ENCODE measurements at regions not wholly inside any gene's neighbourhood (a gene's known extent, or its start where the extent isn't known, plus 50 kb on each side); places are given as distances from the start of the nearest gene placed in this dataset.

DNA sequence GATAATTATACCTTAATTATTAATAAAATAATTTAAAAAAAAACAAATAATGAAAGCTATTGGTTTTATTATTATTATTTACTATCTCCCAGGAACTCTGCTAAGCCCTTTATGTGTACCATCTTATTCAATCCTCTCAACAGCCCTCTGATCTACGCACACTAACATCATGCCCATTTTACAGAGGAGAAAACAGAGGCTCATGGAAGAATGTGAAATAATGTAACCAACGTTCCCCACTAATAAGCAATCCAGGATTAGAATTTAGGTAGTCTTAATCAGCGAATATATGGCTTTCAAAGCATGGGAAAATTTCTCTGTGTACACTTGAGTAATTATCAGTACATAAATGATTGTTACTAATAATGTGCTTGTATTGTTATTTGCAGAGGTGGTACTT, 89.0 kb downstream of the MAFB start:
- no peak for DNase-seq (ENCODE audit: extremely low spot score)
- TF ChIP-seq, protein P1, sequence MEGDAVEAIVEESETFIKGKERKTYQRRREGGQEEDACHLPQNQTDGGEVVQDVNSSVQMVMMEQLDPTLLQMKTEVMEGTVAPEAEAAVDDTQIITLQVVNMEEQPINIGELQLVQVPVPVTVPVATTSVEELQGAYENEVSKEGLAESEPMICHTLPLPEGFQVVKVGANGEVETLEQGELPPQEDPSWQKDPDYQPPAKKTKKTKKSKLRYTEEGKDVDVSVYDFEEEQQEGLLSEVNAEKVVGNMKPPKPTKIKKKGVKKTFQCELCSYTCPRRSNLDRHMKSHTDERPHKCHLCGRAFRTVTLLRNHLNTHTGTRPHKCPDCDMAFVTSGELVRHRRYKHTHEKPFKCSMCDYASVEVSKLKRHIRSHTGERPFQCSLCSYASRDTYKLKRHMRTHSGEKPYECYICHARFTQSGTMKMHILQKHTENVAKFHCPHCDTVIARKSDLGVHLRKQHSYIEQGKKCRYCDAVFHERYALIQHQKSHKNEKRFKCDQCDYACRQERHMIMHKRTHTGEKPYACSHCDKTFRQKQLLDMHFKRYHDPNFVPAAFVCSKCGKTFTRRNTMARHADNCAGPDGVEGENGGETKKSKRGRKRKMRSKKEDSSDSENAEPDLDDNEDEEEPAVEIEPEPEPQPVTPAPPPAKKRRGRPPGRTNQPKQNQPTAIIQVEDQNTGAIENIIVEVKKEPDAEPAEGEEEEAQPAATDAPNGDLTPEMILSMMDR (IDR thresholded peaks at IDR 0.05; ENCODE audit: control extremely low read depth, extremely low read depth, low read depth, missing control alignments), result no peak
- CTCF ChIA-PET, result no interaction called here
- POLR2A ChIA-PET, result no interaction called here

DNA sequence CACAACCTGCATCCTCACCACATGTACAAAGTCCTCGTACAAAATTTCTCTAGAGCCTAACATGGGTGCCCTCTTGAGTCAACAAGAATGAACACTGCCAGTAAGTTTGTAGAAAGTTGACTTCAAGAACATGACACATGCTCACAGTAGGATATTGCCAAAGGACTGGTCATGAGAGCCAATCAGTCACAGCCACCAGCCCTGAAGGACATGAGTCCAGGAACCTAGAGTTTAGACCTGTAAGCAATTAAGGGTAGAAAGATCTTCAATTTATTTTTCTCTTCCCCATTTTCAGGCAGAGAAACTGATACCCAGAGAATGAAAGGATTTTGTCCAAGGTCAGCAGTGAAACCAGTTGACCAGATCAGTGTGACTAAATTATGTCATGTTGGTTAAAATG, 96.1 kb downstream of the MAFB start:
- POLR2A ChIA-PET, result no interaction called here
- TF ChIP-seq, protein P1 (IDR thresholded peaks at IDR 0.05; ENCODE audit: control extremely low read depth, extremely low read depth, low read depth, missing control alignments), result no peak
- no peak for DNase-seq (ENCODE audit: extremely low spot score)
- CTCF ChIA-PET, result no interaction called here

DNA sequence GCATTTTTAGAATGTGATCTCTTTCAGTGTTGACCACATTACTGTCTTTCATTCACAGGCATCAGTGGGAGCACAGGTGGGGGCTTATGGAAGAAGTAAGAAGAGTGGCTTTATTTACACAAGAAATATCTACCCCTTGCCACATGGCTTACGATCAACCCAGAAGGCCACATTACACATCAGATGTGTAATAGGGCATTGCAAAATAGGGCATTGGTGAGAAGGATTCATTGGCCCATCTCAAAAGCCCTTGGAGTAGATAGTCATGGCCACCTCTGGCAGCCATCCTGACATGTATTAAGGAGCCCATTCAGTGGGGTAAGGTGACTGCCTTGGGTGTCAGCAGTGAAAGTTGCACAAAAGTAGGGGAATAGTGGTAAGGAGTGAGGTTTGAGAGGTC, 97.5 kb downstream of the MAFB start:
- ChIA-PET CTCF (interaction anchor here (0.8 to 1.0 kb wide), 2 partner anchors 12 to 13 kb away, joined by 3 read pairs; no protein-coding TSS in a partner anchor), POLR2A (no interaction called here)
- DNase-seq (ENCODE audit: extremely low spot score), result no peak
- TF ChIP-seq, protein P1 (IDR thresholded peaks at IDR 0.05; ENCODE audit: control extremely low read depth, extremely low read depth, low read depth, missing control alignments), result no peak

DNA sequence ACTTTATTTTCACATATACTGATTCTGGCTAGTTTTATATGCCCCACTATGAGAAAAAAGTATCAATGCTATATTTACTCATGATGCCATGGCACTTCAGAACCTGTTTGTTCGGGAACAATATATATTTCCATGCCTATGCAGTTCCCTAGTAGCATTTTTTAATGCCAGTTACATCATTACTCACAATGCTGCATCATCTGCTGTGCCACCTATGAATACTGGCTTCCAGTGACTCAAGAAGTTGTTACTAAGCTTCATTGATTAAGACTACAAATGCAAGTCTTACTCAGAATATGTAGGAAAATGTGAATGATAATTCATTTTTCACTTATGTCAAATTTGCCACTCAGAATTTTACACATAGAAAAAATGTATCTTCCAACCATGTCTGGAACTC, 97.9 kb downstream of the MAFB start:
- DNase-seq (ENCODE audit: extremely low spot score), result no peak
- CTCF ChIA-PET, result no interaction called here
- TF ChIP-seq, protein P1 (IDR thresholded peaks at IDR 0.05; ENCODE audit: control extremely low read depth, extremely low read depth, low read depth, missing control alignments), result no peak
- POLR2A ChIA-PET, result no interaction called here

DNA sequence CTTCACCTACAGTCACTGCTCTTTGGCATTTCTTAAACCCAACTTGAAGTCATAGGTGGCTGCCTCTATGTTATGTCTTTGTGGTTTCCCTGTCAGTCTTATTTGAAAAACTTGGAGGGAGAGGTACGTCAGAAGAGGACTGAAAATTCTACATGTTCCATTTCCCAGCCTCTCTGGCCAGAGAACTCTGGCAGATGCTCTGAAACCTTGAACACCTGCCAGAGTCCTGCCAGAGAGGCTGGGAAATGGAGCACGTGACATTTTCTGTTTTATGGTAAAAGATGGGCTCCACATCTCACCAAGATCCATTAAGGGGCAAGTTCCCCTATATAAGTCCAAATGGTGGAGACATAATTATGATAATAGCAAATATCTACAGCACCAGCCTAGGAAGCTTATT, 99.5 kb downstream of the MAFB start:
- CTCF ChIA-PET, result no interaction called here
- no peak for DNase-seq (ENCODE audit: extremely low spot score)
- TF ChIP-seq, protein P1 (IDR thresholded peaks at IDR 0.05; ENCODE audit: control extremely low read depth, extremely low read depth, low read depth, missing control alignments), result no peak
- POLR2A ChIA-PET, result no interaction called here

DNA sequence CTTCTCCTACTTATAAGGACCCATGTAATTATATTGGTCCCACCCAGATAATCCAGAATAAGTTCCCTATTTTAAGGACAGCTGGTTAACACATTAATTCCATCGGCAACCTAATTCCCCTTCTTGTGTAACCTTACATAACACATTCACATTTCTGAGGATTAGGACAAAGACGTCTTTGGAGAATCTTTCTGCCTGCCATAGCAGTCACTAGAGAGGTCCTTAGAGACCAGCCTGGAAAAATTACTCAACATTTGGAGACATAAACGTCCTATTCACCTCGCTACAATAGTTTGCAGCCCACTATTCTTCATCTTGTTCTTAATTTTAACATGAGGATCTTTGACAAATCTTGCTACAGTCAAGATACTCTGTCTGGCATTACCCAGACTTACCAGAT, 100.1 kb downstream of the MAFB start:
- POLR2A ChIA-PET, result no interaction called here
- DNase-seq (ENCODE audit: extremely low spot score), result no peak
- CTCF ChIA-PET, result no interaction called here
- TF ChIP-seq, protein P1 (IDR thresholded peaks at IDR 0.05; ENCODE audit: control extremely low read depth, extremely low read depth, low read depth, missing control alignments), result no peak

DNA sequence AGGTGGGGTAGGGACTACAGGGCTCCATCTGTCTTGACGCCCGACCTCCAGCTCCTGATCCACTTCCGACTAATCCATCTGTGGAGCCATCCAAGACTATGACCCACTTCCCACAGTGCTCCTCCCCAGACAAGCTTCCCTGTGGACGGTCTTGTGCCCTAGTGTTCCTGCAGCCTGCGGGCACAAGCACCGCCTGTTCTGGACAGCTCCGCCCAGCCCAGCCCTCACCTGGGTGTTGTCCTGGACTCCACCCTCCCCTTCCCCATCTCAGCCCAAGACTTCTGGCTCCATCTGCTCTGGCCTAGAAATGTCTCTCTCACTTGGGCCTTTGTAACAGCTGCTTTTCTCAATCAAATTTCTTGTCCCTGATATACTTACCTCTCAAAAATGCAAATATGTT, 102.0 kb downstream of the MAFB start:
- DNase-seq (ENCODE audit: extremely low spot score), result no peak
- ChIA-PET POLR2A (no interaction called here), CTCF (interaction anchor here (0.7 to 0.8 kb wide), 2 partner anchors 9 to 11 kb away, joined by 3 read pairs; no protein-coding TSS in a partner anchor)
- TF ChIP-seq, protein P1 (IDR thresholded peaks at IDR 0.05; ENCODE audit: control extremely low read depth, extremely low read depth, low read depth, missing control alignments), result no peak

Data from GM10248 (cell line).